Activated naive CD8-positive, alpha-beta T cell treated with anti-CD3 and anti-CD28 coated beads, Interleukin-2, amount 10 ng/mL, durations not matched to agents 7 days and 5 days (primary cell): ENCODE measurements at regions not wholly inside any gene's neighbourhood (a gene's known extent, or its start where the extent isn't known, plus 50 kb on each side); places are given as distances from the start of the nearest gene placed in this dataset.
"Not testable (repeated sequence)": the region's sequence is repeated elsewhere in the genome, so short reads cannot be mapped to it uniquely, and the experiment has no call there.

Experiments used
- ATAC-seq: fragments of 150-1000 bp; cut with Tn5 transposase; one replicate; pipeline ENCODE4 v1.10.0; 2021; ENCODE audit warnings: low read depth, moderate library complexity
- POLR2A ChIA-PET: fragments of 350-600 bp; sonication (Branson Sonifier 250); formaldehyde crosslinking; loops from one replicate; lab custom pipeline; 2021; ENCODE audit warnings: antibody characterized with exemption; lab: Charles Lee
- DNase-seq: peaks from one replicate; pipeline ENCODE4 v3.0.0; 2021
- H3K27ac Mint-ChIP-seq: one replicate; pipeline ENCODE4 v1.8.0; 2022; ENCODE audit warnings: mild to moderate bottlenecking, mixed read lengths
- H3K27me3 Mint-ChIP-seq: one replicate; pipeline ENCODE4 v1.8.0; 2022; ENCODE audit warnings: mild to moderate bottlenecking, moderate library complexity, mixed read lengths
- H3K36me3 Mint-ChIP-seq: one replicate; pipeline ENCODE4 v1.8.0; 2021; ENCODE audit warnings: mild to moderate bottlenecking, mixed read lengths
- H3K4me1 Mint-ChIP-seq: one replicate; pipeline ENCODE4 v1.8.0; 2021; ENCODE audit warnings: mixed read lengths
- H3K4me3 Mint-ChIP-seq: one replicate; pipeline ENCODE4 v1.8.0; 2022; ENCODE audit warnings: mild to moderate bottlenecking, moderate library complexity, mixed read lengths
- H3K9me3 Mint-ChIP-seq: one replicate; pipeline ENCODE4 v1.8.0; 2021; ENCODE audit warnings: mixed read lengths

- H3K4me1 Mint-ChIP-seq, result peaks cover 3% of the 10 kb centered on the region
- H3K27me3 Mint-ChIP-seq, result peaks cover 4% of the 10 kb centered on the region
- H3K4me3 Mint-ChIP-seq, result no peak overlapping the region
- no peak for DNase-seq
- no peaks in the 10 kb centered on the region for H3K36me3 Mint-ChIP-seq
- H3K9me3 Mint-ChIP-seq, result no peaks in the 10 kb centered on the region
- no peak for ATAC-seq
- POLR2A ChIA-PET, result no interaction called here
- no peak overlapping the region for H3K27ac Mint-ChIP-seq
Measured at GRCh38 chr5:1726469-1726865, 73.2 kb downstream of the MRPL36 start.

GRCh38 chr5:1725641-1726468 is 73.8 kb downstream of the MRPL36 start:
- peak overlapping the region; percentile 73 for H3K4me3 Mint-ChIP-seq
- no peaks in the 10 kb centered on the region for H3K9me3 Mint-ChIP-seq
- no peaks in the 10 kb centered on the region for H3K36me3 Mint-ChIP-seq
- H3K27ac Mint-ChIP-seq, result peak overlapping the region; percentile 73
- peak; percentile 25 for DNase-seq
- POLR2A ChIA-PET, result no interaction called here
- no peak for ATAC-seq
- peaks cover 3% of the 10 kb centered on the region for H3K4me1 Mint-ChIP-seq
- peaks cover 4% of the 10 kb centered on the region for H3K27me3 Mint-ChIP-seq

- Mint-ChIP-seq H3K4me3 (peak overlapping the region; percentile 73), H3K9me3 (peaks cover 6% of the 10 kb centered on the region), H3K27ac (peak overlapping the region; percentile 73), H3K4me1 (peaks cover 3% of the 10 kb centered on the region), H3K36me3 (no peaks in the 10 kb centered on the region), H3K27me3 (peaks cover 4% of the 10 kb centered on the region)
- POLR2A ChIA-PET, result interaction anchor here (0.7 kb wide), 1 partner anchor 67 kb away, joined by 3 read pairs; no protein-coding TSS in a partner anchor
- ATAC-seq (peak; percentile 80), DNase-seq (peak; percentile 49)
Measured at GRCh38 chr5:1724822-1725602, 74.6 kb downstream of the MRPL36 start.

GRCh38 chr5:1723957-1724821 is 75.4 kb downstream of the MRPL36 start:
- Mint-ChIP-seq H3K4me1 (peaks cover 3% of the 10 kb centered on the region), H3K4me3 (peak overlapping the region; percentile 73), H3K27ac (no peak overlapping the region), H3K36me3 (no peaks in the 10 kb centered on the region), H3K27me3 (peaks cover 4% of the 10 kb centered on the region), H3K9me3 (peaks cover 11% of the 10 kb centered on the region)
- no peak for ATAC-seq
- DNase-seq, result no peak
- POLR2A ChIA-PET, result interaction anchor here (0.7 kb wide), 1 partner anchor 68 kb away, joined by 3 read pairs; no protein-coding TSS in a partner anchor

- Mint-ChIP-seq H3K9me3 (peaks cover 17% of the 10 kb centered on the region), H3K27ac (no peak overlapping the region), H3K4me3 (no peak overlapping the region), H3K27me3 (peaks cover 4% of the 10 kb centered on the region), H3K4me1 (peaks cover 3% of the 10 kb centered on the region), H3K36me3 (no peaks in the 10 kb centered on the region)
- DNase-seq (no peak), ATAC-seq (no peak)
- POLR2A ChIA-PET, result no interaction called here
Measured at GRCh38 chr5:1723476-1723875, 76.2 kb downstream of the MRPL36 start.

- ATAC-seq (no peak), DNase-seq (no peak)
- peaks cover 2% of the 10 kb centered on the region for H3K36me3 Mint-ChIP-seq
- peaks cover 3% of the 10 kb centered on the region for H3K4me1 Mint-ChIP-seq
- peaks cover 20% of the 10 kb centered on the region for H3K9me3 Mint-ChIP-seq
- no peak overlapping the region for H3K4me3 Mint-ChIP-seq
- H3K27me3 Mint-ChIP-seq, result peaks cover 4% of the 10 kb centered on the region
- POLR2A ChIA-PET, result no interaction called here
- no peak overlapping the region for H3K27ac Mint-ChIP-seq
Measured at GRCh38 chr5:1722877-1723276, 76.8 kb downstream of the MRPL36 start.

GRCh38 chr5:1720396-1721110 is 79.1 kb downstream of the MRPL36 start:
- H3K27me3 Mint-ChIP-seq, result peaks cover 4% of the 10 kb centered on the region
- H3K27ac Mint-ChIP-seq, result no peak overlapping the region
- H3K36me3 Mint-ChIP-seq, result peaks cover 2% of the 10 kb centered on the region
- no peak for DNase-seq
- POLR2A ChIA-PET, result no interaction called here
- no peak overlapping the region for H3K4me3 Mint-ChIP-seq
- ATAC-seq, result no peak
- peaks cover 3% of the 10 kb centered on the region for H3K4me1 Mint-ChIP-seq
- H3K9me3 Mint-ChIP-seq, result peaks cover 22% of the 10 kb centered on the region

GRCh38 chr5:1719860-1720259 is 79.8 kb downstream of the MRPL36 start:
- no peak overlapping the region for H3K4me3 Mint-ChIP-seq
- H3K27me3 Mint-ChIP-seq, result peaks cover 4% of the 10 kb centered on the region
- peaks cover 22% of the 10 kb centered on the region for H3K9me3 Mint-ChIP-seq
- ATAC-seq (no peak), DNase-seq (no peak)
- POLR2A ChIA-PET, result no interaction called here
- H3K36me3 Mint-ChIP-seq, result peaks cover 2% of the 10 kb centered on the region
- no peak overlapping the region for H3K27ac Mint-ChIP-seq
- no peaks in the 10 kb centered on the region for H3K4me1 Mint-ChIP-seq

- Mint-ChIP-seq H3K27me3 (peaks cover 4% of the 10 kb centered on the region), H3K4me1 (no peaks in the 10 kb centered on the region), H3K9me3 (peaks cover 22% of the 10 kb centered on the region), H3K36me3 (peaks cover 2% of the 10 kb centered on the region), H3K4me3 (no peak overlapping the region), H3K27ac (no peak overlapping the region)
- ATAC-seq (no peak), DNase-seq (no peak)
- POLR2A ChIA-PET, result no interaction called here
Measured at GRCh38 chr5:1718669-1719068, 81.0 kb downstream of the MRPL36 start.

GRCh38 chr5:1710091-1710490 is 89.5 kb downstream of the MRPL36 start:
- H3K4me1 Mint-ChIP-seq, H3K27ac Mint-ChIP-seq, H3K36me3 Mint-ChIP-seq, H3K27me3 Mint-ChIP-seq, DNase-seq, POLR2A ChIA-PET, H3K4me3 Mint-ChIP-seq, ATAC-seq, H3K9me3 Mint-ChIP-seq: not testable (repeated sequence)

GRCh38 chr5:1709171-1709803 is 90.3 kb downstream of the MRPL36 start:
- DNase-seq (no peak), ATAC-seq (no peak)
- peaks cover 7% of the 10 kb centered on the region for H3K27me3 Mint-ChIP-seq

GRCh38 chr5:1708592-1709141 is 91.0 kb downstream of the MRPL36 start:
- DNase-seq, result no peak
- no peak overlapping the region for H3K4me3 Mint-ChIP-seq
- ATAC-seq, result no peak
- H3K9me3 Mint-ChIP-seq, result no peaks in the 10 kb centered on the region
- no peaks in the 10 kb centered on the region for H3K4me1 Mint-ChIP-seq
- H3K36me3 Mint-ChIP-seq, result no peaks in the 10 kb centered on the region
- H3K27me3 Mint-ChIP-seq, result peaks cover 7% of the 10 kb centered on the region
- POLR2A ChIA-PET, result no interaction called here
- no peak overlapping the region for H3K27ac Mint-ChIP-seq

More at GRCh38 chr5:1709171-1709803, 90.3 kb downstream of the MRPL36 start:
- Mint-ChIP-seq H3K36me3 (no peaks in the 10 kb centered on the region), H3K9me3 (no peaks in the 10 kb centered on the region), H3K4me1 (no peaks in the 10 kb centered on the region), H3K4me3 (peak overlapping the region; percentile 27), H3K27ac (no peak overlapping the region)
- POLR2A ChIA-PET, result no interaction called here
